GM19467 (cell line): ENCODE measurements at regions not wholly inside any gene's neighbourhood (a gene's known extent, or its start where the extent isn't known, plus 50 kb on each side); places are given as distances from the start of the nearest gene placed in this dataset.
A peak's percentile ranks its signal among the peaks of the same experiment; 100 is the strongest.
"Not testable (repeated sequence)": the region's sequence is repeated elsewhere in the genome, so short reads cannot be mapped to it uniquely, and the experiment has no call there.

Source experiments
- ATAC-seq: cut with Tn5 transposase; IDR thresholded peaks from one replicate; pipeline ENCODE4 v1.9.1; 2021; ENCODE audit warnings: mild to moderate bottlenecking, moderate library complexity; ENCODE audit not compliant: unreplicated experiment

- no peak for ATAC-seq
These were observed 1481.3 kb downstream of the GATA3 start for GRCh38 chr10:9535744-9536143.

GRCh38 chr10:9545073-9545472, 1472.6 kb upstream of the CELF2 start:
- no peak for ATAC-seq

- no peak for ATAC-seq
These were observed 1469.5 kb upstream of the CELF2 start for GRCh38 chr10:9547936-9548904.

- no peak for ATAC-seq
These were observed 1466.9 kb upstream of the CELF2 start for GRCh38 chr10:9550810-9551209.

GRCh38 chr10:9554321-9554720, 1463.4 kb upstream of the CELF2 start:
- no peak for ATAC-seq

GRCh38 chr10:9560976-9561375, 1456.7 kb upstream of the CELF2 start:
- ATAC-seq, result no peak

- ATAC-seq, result no peak
These were observed 1455.7 kb upstream of the CELF2 start for GRCh38 chr10:9561821-9562505.

- no peak for ATAC-seq
These were observed 1439.9 kb upstream of the CELF2 start for GRCh38 chr10:9577746-9578145.

GRCh38 chr10:9579110-9579705, 1438.5 kb upstream of the CELF2 start:
- ATAC-seq, result no peak

- ATAC-seq, result not testable (repeated sequence)
These were observed 1434.9 kb upstream of the CELF2 start for GRCh38 chr10:9582803-9583202.

- no peak for ATAC-seq
These were observed 1421.2 kb upstream of the CELF2 start for GRCh38 chr10:9596368-9596920.

- ATAC-seq, result no peak
These were observed 1414.7 kb upstream of the CELF2 start for GRCh38 chr10:9602998-9603397.

- ATAC-seq, result no peak
These were observed 1413.7 kb upstream of the CELF2 start for GRCh38 chr10:9603972-9604371.

- no peak for ATAC-seq
These were observed 1412.4 kb upstream of the CELF2 start for GRCh38 chr10:9605231-9605630.

GRCh38 chr10:9608602-9609001, 1409.1 kb upstream of the CELF2 start:
- ATAC-seq, result no peak

- ATAC-seq, result peak; percentile 70
These were observed 1404.2 kb upstream of the CELF2 start for GRCh38 chr10:9613338-9614075.

- ATAC-seq, result no peak
These were observed 1402.5 kb upstream of the CELF2 start for GRCh38 chr10:9615189-9615588.

GRCh38 chr10:9621216-9621615, 1396.5 kb upstream of the CELF2 start:
- ATAC-seq, result no peak

GRCh38 chr10:9625304-9625703, 1392.4 kb upstream of the CELF2 start:
- ATAC-seq, result no peak

- no peak for ATAC-seq
These were observed 1383.2 kb upstream of the CELF2 start for GRCh38 chr10:9634466-9634865.

GRCh38 chr10:9635691-9636090, 1382.0 kb upstream of the CELF2 start:
- no peak for ATAC-seq
